HCT116 (cell line): ENCODE measurements at regions not wholly inside any gene's neighbourhood (a gene's known extent, or its start where the extent isn't known, plus 50 kb on each side); places are given as distances from the start of the nearest gene placed in this dataset.

Source experiments
- ATAC-seq: fragments of 200-7000 bp; cut with Tn5 transposase; 2 replicates; pipeline ENCODE4 v1.9.1; 2020; ENCODE audit warnings: mild to moderate bottlenecking, moderate library complexity
- BruUV-seq: library from RNA; stranded (reverse); fragments of 400-500 nt; replicated peaks from 2 replicates; lab custom pipeline; 2021; lab: Mats Ljungman, UMichigan
- CTCF ChIA-PET: fragments of 300-600 bp; sonication (Branson Sonifier 250); formaldehyde crosslinking; loops from one replicate; lab custom pipeline; 2021; ENCODE audit warnings: antibody characterized with exemption; lab: Charles Lee
- POLR2A ChIA-PET: fragments of 300-600, 350-600 bp; sonication (Branson Sonifier 250); formaldehyde crosslinking; loops from one replicate; lab custom pipeline; 2021; ENCODE audit warnings: antibody characterized with exemption; lab: Charles Lee
- RAD21 ChIA-PET, 2 experiments: fragments of 300-600 bp; sonication (Branson Sonifier 250); formaldehyde crosslinking; loops; one replicate each; lab custom pipeline; 2023; ENCODE audit warnings: low total read pairs in 2 of 2; ENCODE audit not compliant: uncharacterized antibody in 2 of 2, unreplicated experiment in 2 of 2, low non-redundant PET in 1 of 2; lab: Charles Lee
- DNase-seq: peaks from one replicate; pipeline ENCODE4 v3.0.0-alpha.2; 2010; ENCODE audit warnings: low read depth, low spot score
- H2AFZ ChIP-seq: fragments of 200-600 bp; shearing (Covaris generic), sonication (generic); 2 replicates; pipeline ENCODE4 v1.6.1; 2017; ENCODE audit warnings: low read depth, mixed run types, mixed read lengths, antibody characterized with exemption, low read length; ENCODE audit not compliant: poor library complexity, severe bottlenecking
- H3K27ac ChIP-seq: 2 replicates; pipeline ENCODE4 v1.5.1; 2012; ENCODE audit warnings: low read depth, low read length
- H3K27me3 ChIP-seq: fragments of 200-600 bp; sonication (generic); 2 replicates; pipeline ENCODE4 v1.6.1; 2016; ENCODE audit warnings: mixed run types, low read length, mixed read lengths; ENCODE audit not compliant: insufficient read depth
- H3K36me3 ChIP-seq, 2 experiments: fragments of 200-500 bp in 1 of 2; fragments of 200-600 bp in 1 of 2; sonication (Bioruptor generic) in 1 of 2; sonication (generic) in 1 of 2; 2 replicates each; pipeline versions ENCODE4 v1.5.1 to v1.6.1; 2014 to 2016; ENCODE audit warnings: low read length in 2 of 2, inconsistent platforms in 1 of 2, mixed read lengths in 1 of 2, mixed run types in 1 of 2; ENCODE audit not compliant: insufficient read depth in 2 of 2, control insufficient read depth in 1 of 2
- H3K4me1 ChIP-seq, 2 experiments: fragments of 200-600 bp in 1 of 2; sonication (generic) in 1 of 2; 2 replicates each; pipeline versions ENCODE4 v1.5.1 to v1.6.1; 2012 to 2017; ENCODE audit warnings: low read length in 2 of 2, inconsistent platforms in 1 of 2, mild to moderate bottlenecking in 1 of 2, mixed read lengths in 1 of 2, mixed run types in 1 of 2, moderate library complexity in 1 of 2; ENCODE audit not compliant: insufficient read depth in 2 of 2, control insufficient read depth in 1 of 2
- H3K4me2 ChIP-seq: fragments of 200-600 bp; sonication (generic); 2 replicates; pipeline ENCODE4 v1.6.1; 2017; ENCODE audit warnings: mixed run types, low read length, mixed read lengths
- H3K4me3 ChIP-seq, 2 experiments: fragments of 200-600 bp in 1 of 2; sonication (generic) in 1 of 2; replicated peaks in 1 of 2; 2 replicates each; pipeline ENCODE4 v1.5.1; 2011 to 2016; ENCODE audit warnings: low read length in 2 of 2, control low read depth in 1 of 2, low read depth in 1 of 2, mild to moderate bottlenecking in 1 of 2, mixed read lengths in 1 of 2, mixed run types in 1 of 2
- H3K79me2 ChIP-seq: fragments of 200-600 bp; sonication (generic); 2 replicates; pipeline ENCODE4 v1.6.1; 2017; ENCODE audit warnings: mild to moderate bottlenecking, mixed run types, low read length, moderate library complexity, mixed read lengths; ENCODE audit not compliant: insufficient read depth
- H3K9ac ChIP-seq: fragments of 200-600 bp; sonication (generic); 2 replicates; pipeline ENCODE4 v1.6.1; 2016; ENCODE audit warnings: low read length, mixed read lengths
- H3K9me2 ChIP-seq: fragments of 200-600 bp; sonication (generic), shearing (Covaris generic); 2 replicates; pipeline ENCODE4 v1.6.1; 2017; ENCODE audit warnings: mixed run types, mild to moderate bottlenecking, moderate library complexity; ENCODE audit not compliant: insufficient read depth
- H3K9me3 ChIP-seq, 2 experiments: fragments of 200-500 bp in 1 of 2; fragments of 200-600 bp in 1 of 2; sonication (Bioruptor generic) in 1 of 2; sonication (generic) in 1 of 2; 2 replicates each; pipeline ENCODE4 v1.6.1; 2014 to 2017; ENCODE audit warnings: low read length in 2 of 2, mixed read lengths in 2 of 2, inconsistent platforms in 1 of 2, low read depth in 1 of 2, mild to moderate bottlenecking in 1 of 2, mixed run types in 1 of 2, moderate library complexity in 1 of 2; ENCODE audit not compliant: control insufficient read depth in 1 of 2, insufficient read depth in 1 of 2
- H4K20me1 ChIP-seq: fragments of 200-600 bp; sonication (generic), shearing (Covaris generic); 2 replicates; pipeline ENCODE4 v1.6.1; 2017; ENCODE audit warnings: mixed run types, mild to moderate bottlenecking, moderate library complexity; ENCODE audit not compliant: insufficient read depth
- CBX3 ChIP-seq: IDR thresholded peaks from 2 replicates; pipeline ENCODE4 v1.6.1; 2012; ENCODE audit warnings: low read depth
- EZH2phosphoT487 ChIP-seq: fragments of 200-600 bp; IDR thresholded peaks from 2 replicates; pipeline ENCODE4 v1.6.1; 2018; ENCODE audit warnings: antibody characterized with exemption, borderline replicate concordance
- FOSL1 ChIP-seq: IDR thresholded peaks from 2 replicates; pipeline ENCODE4 v1.6.1; 2012; ENCODE audit warnings: low read depth
- POLR2AphosphoS5 ChIP-seq: IDR thresholded peaks from 2 replicates; pipeline ENCODE4 v1.6.1; 2011; ENCODE audit warnings: mild to moderate bottlenecking, low read depth, low read length, moderate library complexity
- RAD21 ChIP-seq: IDR thresholded peaks from 2 replicates; pipeline ENCODE4 v1.6.1; 2012; ENCODE audit warnings: low read depth, mild to moderate bottlenecking
- SP1 ChIP-seq: IDR thresholded peaks from 2 replicates; pipeline ENCODE4 v1.6.1; 2012; ENCODE audit warnings: low read depth
- YY1 ChIP-seq: IDR thresholded peaks from 2 replicates; pipeline ENCODE4 v1.6.1; 2011; ENCODE audit warnings: low read length, low read depth, moderate library complexity, mild to moderate bottlenecking; ENCODE audit not compliant: insufficient replicate concordance; ENCODE audit errors: extremely low read depth
- intact Hi-C: fragments of 100-400 bp; cut with micrococcal nuclease; formaldehyde crosslinking; loops from 2 replicates; pipeline ENCODE4 v1.10.0; 2022
- TF ChIP-seq, protein P1 (sequence below): IDR thresholded peaks from 2 replicates; pipeline ENCODE4 v1.6.1; 2011; ENCODE audit warnings: mild to moderate bottlenecking, low read length, moderate library complexity; ENCODE audit not compliant: insufficient replicate concordance; ENCODE audit errors: extremely low read depth
- TF ChIP-seq, protein P2 (sequence below): IDR thresholded peaks from 2 replicates; pipeline ENCODE4 v1.6.1; 2012
- TF ChIP-seq, protein P3 (sequence below): IDR thresholded peaks from 2 replicates; pipeline ENCODE4 v1.6.1; 2012
- TF ChIP-seq, protein P4 (sequence below), 3 experiments: fragments of 200-600 bp in 1 of 3; sonication (generic) in 1 of 3; IDR thresholded peaks in 2 of 3; conservative IDR thresholded peaks in 1 of 3; 2 replicates each; pipeline ENCODE4 v1.5.1; 2012 to 2017; ENCODE audit warnings: low read depth in 2 of 3, low read length in 2 of 3, antibody characterized with exemption in 1 of 3, borderline replicate concordance in 1 of 3, control low read depth in 1 of 3, mild to moderate bottlenecking in 1 of 3, mixed read lengths in 1 of 3, mixed run types in 1 of 3, moderate library complexity in 1 of 3; ENCODE audit not compliant: insufficient read depth in 1 of 3

DNA sequence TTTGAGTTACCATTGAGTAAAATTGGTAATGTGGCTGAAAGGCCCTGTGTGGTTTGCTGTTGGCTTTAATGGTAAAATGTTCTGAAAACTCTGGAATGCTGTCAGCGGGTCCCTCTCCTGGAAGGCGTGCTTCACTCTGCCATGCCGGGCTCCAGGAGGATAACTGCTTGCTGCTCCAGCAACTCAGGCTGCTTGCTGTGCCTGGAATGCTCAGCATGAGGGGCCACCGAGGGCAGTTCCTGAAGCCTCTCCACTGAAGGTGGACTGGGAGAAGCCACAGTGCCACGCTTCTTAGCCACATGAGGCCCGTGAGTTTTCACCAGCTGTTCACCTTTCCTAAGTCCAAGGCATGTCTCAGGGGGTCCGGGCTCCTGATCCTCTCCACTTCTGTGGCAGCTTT is 90.4 kb upstream of the FAM110C start:
- Histone ChIP-seq H3K4me2 (no peak overlapping the region), H3K36me3 (no peaks in the 10 kb centered on the region), H4K20me1 (no peaks in the 10 kb centered on the region), H3K27me3 (no peaks in the 10 kb centered on the region), H2AFZ (no peak overlapping the region), H3K9me2 (no peaks in the 10 kb centered on the region), H3K4me3 (no peak overlapping the region), H3K9ac (no peak overlapping the region), H3K79me2 (no peaks in the 10 kb centered on the region), H3K9me3 (no peaks in the 10 kb centered on the region), H3K4me1 (peaks cover 0 to 3% of the 10 kb centered on the region in 2 experiments; a peak in 1 of 4 replicates), H3K27ac (no peak overlapping the region)
- no peak for TF ChIP-seq SP1
- TF ChIP-seq, protein P1, sequence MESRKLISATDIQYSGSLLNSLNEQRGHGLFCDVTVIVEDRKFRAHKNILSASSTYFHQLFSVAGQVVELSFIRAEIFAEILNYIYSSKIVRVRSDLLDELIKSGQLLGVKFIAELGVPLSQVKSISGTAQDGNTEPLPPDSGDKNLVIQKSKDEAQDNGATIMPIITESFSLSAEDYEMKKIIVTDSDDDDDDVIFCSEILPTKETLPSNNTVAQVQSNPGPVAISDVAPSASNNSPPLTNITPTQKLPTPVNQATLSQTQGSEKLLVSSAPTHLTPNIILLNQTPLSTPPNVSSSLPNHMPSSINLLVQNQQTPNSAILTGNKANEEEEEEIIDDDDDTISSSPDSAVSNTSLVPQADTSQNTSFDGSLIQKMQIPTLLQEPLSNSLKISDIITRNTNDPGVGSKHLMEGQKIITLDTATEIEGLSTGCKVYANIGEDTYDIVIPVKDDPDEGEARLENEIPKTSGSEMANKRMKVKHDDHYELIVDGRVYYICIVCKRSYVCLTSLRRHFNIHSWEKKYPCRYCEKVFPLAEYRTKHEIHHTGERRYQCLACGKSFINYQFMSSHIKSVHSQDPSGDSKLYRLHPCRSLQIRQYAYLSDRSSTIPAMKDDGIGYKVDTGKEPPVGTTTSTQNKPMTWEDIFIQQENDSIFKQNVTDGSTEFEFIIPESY, result no peak
- TF ChIP-seq YY1, result no peak
- TF ChIP-seq CBX3, result no peak
- TF ChIP-seq, protein P2, sequence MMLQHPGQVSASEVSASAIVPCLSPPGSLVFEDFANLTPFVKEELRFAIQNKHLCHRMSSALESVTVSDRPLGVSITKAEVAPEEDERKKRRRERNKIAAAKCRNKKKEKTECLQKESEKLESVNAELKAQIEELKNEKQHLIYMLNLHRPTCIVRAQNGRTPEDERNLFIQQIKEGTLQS, result no peak
- TF ChIP-seq, protein P3, sequence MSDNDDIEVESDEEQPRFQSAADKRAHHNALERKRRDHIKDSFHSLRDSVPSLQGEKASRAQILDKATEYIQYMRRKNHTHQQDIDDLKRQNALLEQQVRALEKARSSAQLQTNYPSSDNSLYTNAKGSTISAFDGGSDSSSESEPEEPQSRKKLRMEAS, result no peak
- no peak for TF ChIP-seq FOSL1
- TF ChIP-seq, protein P4, sequence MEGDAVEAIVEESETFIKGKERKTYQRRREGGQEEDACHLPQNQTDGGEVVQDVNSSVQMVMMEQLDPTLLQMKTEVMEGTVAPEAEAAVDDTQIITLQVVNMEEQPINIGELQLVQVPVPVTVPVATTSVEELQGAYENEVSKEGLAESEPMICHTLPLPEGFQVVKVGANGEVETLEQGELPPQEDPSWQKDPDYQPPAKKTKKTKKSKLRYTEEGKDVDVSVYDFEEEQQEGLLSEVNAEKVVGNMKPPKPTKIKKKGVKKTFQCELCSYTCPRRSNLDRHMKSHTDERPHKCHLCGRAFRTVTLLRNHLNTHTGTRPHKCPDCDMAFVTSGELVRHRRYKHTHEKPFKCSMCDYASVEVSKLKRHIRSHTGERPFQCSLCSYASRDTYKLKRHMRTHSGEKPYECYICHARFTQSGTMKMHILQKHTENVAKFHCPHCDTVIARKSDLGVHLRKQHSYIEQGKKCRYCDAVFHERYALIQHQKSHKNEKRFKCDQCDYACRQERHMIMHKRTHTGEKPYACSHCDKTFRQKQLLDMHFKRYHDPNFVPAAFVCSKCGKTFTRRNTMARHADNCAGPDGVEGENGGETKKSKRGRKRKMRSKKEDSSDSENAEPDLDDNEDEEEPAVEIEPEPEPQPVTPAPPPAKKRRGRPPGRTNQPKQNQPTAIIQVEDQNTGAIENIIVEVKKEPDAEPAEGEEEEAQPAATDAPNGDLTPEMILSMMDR (IDR thresholded peaks at IDR 0.05 in 2 of 3, conservative IDR thresholded peaks at IDR 0.05 in 1 of 3; ENCODE audit: borderline replicate concordance in 1 of 3, insufficient read depth in 1 of 3, low read depth in 2 of 3, low read length in 2 of 3), result no peak
- TF ChIP-seq EZH2phosphoT487, result no peak
- no peak for TF ChIP-seq POLR2AphosphoS5
- no peak for TF ChIP-seq RAD21
- CTCF ChIA-PET, result no interaction called here
- intact Hi-C loops, result no loop called here
- ATAC-seq (no peak), DNase-seq (no peak)
- RAD21 ChIA-PET, result no interaction called here
- POLR2A ChIA-PET, result no interaction called here
- no TSS peak for BruUV-seq
